ENCODE measurements at regions not wholly inside any gene's neighbourhood (a gene's known extent, or its start where the extent isn't known, plus 50 kb on each side); places are given as distances from the start of the nearest gene placed in this dataset.

DNA sequence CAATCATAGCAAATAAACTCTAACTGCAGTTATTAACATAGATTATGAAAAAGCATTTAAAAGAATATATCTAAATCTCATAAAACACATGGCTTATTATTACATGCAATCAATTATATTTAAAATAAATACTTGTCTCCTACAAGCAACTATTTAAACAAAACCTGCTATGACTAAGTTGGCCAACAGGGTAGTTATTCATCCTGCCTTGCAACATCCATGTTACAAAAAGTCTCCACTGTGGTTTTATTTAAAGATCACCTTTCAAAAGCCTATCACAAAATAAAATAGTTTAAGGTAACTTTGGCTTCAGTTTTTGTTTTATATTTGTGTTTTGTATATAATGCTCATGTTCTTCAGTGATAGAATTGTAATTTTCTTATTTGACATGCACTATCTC, 1127.0 kb upstream of the MAP3K7 start:
- Mint-ChIP-seq H3K4me1 (ENCODE audit: low read depth, unreplicated experiment) (peaks cover 10% of the 10 kb centered on the region), H3K9me3 (ENCODE audit: unreplicated experiment) (no peaks in the 10 kb centered on the region), H3K4me3 (ENCODE audit: unreplicated experiment) (no peak overlapping the region), H3K27me3 (ENCODE audit: unreplicated experiment) (no peaks in the 10 kb centered on the region), H3K27ac (ENCODE audit: unreplicated experiment) (no peak overlapping the region), H3K36me3 (ENCODE audit: unreplicated experiment) (no peaks in the 10 kb centered on the region)
- DNase-seq, result no peak
- TF ChIP-seq, protein P1, sequence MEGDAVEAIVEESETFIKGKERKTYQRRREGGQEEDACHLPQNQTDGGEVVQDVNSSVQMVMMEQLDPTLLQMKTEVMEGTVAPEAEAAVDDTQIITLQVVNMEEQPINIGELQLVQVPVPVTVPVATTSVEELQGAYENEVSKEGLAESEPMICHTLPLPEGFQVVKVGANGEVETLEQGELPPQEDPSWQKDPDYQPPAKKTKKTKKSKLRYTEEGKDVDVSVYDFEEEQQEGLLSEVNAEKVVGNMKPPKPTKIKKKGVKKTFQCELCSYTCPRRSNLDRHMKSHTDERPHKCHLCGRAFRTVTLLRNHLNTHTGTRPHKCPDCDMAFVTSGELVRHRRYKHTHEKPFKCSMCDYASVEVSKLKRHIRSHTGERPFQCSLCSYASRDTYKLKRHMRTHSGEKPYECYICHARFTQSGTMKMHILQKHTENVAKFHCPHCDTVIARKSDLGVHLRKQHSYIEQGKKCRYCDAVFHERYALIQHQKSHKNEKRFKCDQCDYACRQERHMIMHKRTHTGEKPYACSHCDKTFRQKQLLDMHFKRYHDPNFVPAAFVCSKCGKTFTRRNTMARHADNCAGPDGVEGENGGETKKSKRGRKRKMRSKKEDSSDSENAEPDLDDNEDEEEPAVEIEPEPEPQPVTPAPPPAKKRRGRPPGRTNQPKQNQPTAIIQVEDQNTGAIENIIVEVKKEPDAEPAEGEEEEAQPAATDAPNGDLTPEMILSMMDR (IDR thresholded peaks at IDR 0.05; ENCODE audit: partially characterized antibody, unreplicated experiment), result peak; percentile 14

DNA sequence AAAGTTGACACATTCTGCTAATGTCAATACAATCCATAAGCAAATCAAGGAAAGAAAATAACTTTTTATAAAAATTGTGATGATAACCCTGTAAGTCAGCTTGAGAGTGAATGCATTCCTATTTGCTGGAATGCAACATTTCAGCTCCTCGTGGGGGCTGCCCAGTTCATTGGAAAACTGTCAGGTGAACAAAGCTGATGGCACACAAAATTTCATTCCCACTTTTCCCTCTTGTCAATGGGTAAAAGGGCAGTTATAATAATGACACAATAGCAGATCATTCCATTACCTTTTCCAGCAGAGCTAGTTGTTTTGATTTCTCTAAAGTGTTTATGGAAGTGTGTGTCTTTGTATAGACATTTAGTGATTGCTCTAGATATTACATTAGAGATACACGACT, 1124.6 kb upstream of the MAP3K7 start:
- H3K36me3 Mint-ChIP-seq (ENCODE audit: unreplicated experiment), result no peaks in the 10 kb centered on the region
- no peak overlapping the region for H3K4me3 Mint-ChIP-seq (ENCODE audit: unreplicated experiment)
- H3K9me3 Mint-ChIP-seq (ENCODE audit: unreplicated experiment), result no peaks in the 10 kb centered on the region
- no peak for DNase-seq
- TF ChIP-seq, protein P1 (IDR thresholded peaks at IDR 0.05; ENCODE audit: partially characterized antibody, unreplicated experiment), result no peak
- no peak overlapping the region for H3K27ac Mint-ChIP-seq (ENCODE audit: unreplicated experiment)
- H3K4me1 Mint-ChIP-seq (ENCODE audit: low read depth, unreplicated experiment), result peaks cover 10% of the 10 kb centered on the region
- no peaks in the 10 kb centered on the region for H3K27me3 Mint-ChIP-seq (ENCODE audit: unreplicated experiment)

DNA sequence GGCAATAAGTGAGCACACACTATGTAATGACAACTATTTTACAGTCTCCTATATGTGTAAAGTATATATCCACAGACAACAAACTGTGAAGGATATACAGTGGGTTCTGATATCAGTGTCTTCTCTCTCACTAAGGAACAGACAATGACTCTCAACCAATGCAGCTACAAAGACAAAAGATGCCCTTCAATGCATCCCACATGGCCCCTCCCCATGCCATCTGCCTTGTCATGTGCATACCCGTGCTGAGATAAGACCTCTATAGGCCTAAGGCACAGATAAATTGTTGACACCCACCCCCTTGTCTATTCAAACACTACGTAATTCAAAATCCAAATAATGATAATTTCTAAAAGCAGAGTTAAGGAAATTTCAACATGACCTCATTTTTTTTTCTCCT, 1123.5 kb upstream of the MAP3K7 start:
- peaks cover 10% of the 10 kb centered on the region for H3K4me1 Mint-ChIP-seq (ENCODE audit: low read depth, unreplicated experiment)

DNA sequence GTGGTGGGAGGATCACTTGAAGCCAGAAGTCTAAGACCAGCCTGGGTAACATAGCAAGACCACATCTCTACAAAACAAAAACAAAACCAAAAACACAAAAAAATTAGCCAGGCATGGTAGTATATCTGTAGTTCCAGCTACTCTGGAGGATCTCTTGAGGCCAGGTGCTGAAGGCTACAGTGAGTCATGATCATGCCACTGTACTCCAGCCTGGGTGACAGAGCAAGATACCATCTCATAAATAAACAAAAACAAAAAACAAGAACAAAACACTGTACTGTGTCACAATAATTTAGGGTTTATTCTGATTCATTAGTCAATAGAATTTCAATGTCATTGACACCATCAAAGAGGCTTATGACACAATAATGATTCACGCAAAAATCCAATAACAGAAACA, 1121.7 kb upstream of the MAP3K7 start:
- H3K9me3 Mint-ChIP-seq (ENCODE audit: unreplicated experiment), result no peaks in the 10 kb centered on the region
- no peak overlapping the region for H3K4me3 Mint-ChIP-seq (ENCODE audit: unreplicated experiment)
- H3K27ac Mint-ChIP-seq (ENCODE audit: unreplicated experiment), result no peak overlapping the region
- TF ChIP-seq, protein P1 (IDR thresholded peaks at IDR 0.05; ENCODE audit: partially characterized antibody, unreplicated experiment), result no peak
- H3K36me3 Mint-ChIP-seq (ENCODE audit: unreplicated experiment), result no peaks in the 10 kb centered on the region
- H3K4me1 Mint-ChIP-seq (ENCODE audit: low read depth, unreplicated experiment), result peaks cover 10% of the 10 kb centered on the region
- DNase-seq, result no peak
- H3K27me3 Mint-ChIP-seq (ENCODE audit: unreplicated experiment), result no peaks in the 10 kb centered on the region

More for the DNA sequence above, 1123.5 kb upstream of the MAP3K7 start:
- TF ChIP-seq, protein P1 (IDR thresholded peaks at IDR 0.05; ENCODE audit: partially characterized antibody, unreplicated experiment), result no peak
- peak; percentile 18 for DNase-seq
- Mint-ChIP-seq H3K4me3 (ENCODE audit: unreplicated experiment) (no peak overlapping the region), H3K27ac (ENCODE audit: unreplicated experiment) (peak overlapping the region; percentile 73), H3K9me3 (ENCODE audit: unreplicated experiment) (no peaks in the 10 kb centered on the region), H3K27me3 (ENCODE audit: unreplicated experiment) (no peaks in the 10 kb centered on the region), H3K36me3 (ENCODE audit: unreplicated experiment) (no peaks in the 10 kb centered on the region)

DNA sequence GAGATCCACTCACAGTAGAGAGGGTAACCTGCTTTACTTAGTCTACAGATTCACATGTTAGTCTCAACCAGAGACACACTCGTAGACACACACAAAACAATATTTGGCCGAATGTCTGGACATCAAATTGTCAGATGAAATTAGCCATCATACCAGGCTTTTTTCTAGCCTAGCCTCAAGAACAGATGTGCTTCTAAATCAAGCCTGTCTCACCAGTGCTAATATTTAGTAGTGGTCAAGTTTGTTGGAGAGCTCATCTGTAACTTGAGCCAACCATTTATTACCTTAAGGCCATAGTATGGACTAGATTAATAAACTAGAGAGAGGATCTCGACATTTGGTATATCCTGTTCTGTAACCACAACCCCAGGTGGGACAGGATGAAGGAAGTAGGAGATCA, 1118.8 kb upstream of the MAP3K7 start:
- Mint-ChIP-seq H3K9me3 (ENCODE audit: unreplicated experiment) (no peaks in the 10 kb centered on the region), H3K4me3 (ENCODE audit: unreplicated experiment) (no peak overlapping the region), H3K27me3 (ENCODE audit: unreplicated experiment) (no peaks in the 10 kb centered on the region), H3K4me1 (ENCODE audit: low read depth, unreplicated experiment) (peaks cover 9% of the 10 kb centered on the region), H3K27ac (ENCODE audit: unreplicated experiment) (no peak overlapping the region), H3K36me3 (ENCODE audit: unreplicated experiment) (no peaks in the 10 kb centered on the region)
- TF ChIP-seq, protein P1 (IDR thresholded peaks at IDR 0.05; ENCODE audit: partially characterized antibody, unreplicated experiment), result no peak
- DNase-seq, result no peak

All from glutamatergic neuron (in vitro differentiated cells).